ENCODE measurements at regions not wholly inside any gene's neighbourhood (a gene's known extent, or its start where the extent isn't known, plus 50 kb on each side); places are given as distances from the start of the nearest gene placed in this dataset.
A peak's percentile ranks its signal among the peaks of the same experiment; 100 is the strongest.

DNA sequence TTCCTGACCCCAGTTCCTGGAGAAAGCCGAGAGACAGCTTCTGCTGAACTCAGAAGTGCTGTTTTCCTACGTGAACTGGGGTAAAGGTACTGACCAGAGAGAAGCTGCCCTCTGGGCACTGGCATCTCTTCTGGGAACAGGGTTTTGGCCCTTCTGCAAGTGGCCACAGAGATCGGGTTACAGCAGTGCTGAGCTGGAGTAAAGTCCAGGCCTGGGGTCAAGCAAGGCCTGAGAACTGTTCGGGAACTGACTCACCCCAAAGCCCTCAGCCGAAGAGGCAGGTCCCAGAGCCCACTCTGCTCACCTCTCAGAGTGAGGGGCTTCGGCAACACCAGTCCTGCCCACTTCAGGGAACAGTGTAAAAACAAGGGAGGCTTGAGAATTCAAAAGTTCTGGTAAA, 177.2 kb upstream of the RUNX1 start:
- Histone ChIP-seq H3F3A (ENCODE audit: control insufficient read depth, insufficient read depth) (peaks cover 34% of the 10 kb centered on the region), H3K27ac (ENCODE audit: low read depth, low read length) (peak overlapping the region; percentile 98), H3K9me3 (ENCODE audit: control insufficient read depth, insufficient read depth, low read length) (no peaks in the 10 kb centered on the region), H3K79me2 (ENCODE audit: control insufficient read depth, low read length) (no peaks in the 10 kb centered on the region), H3K27me3 (ENCODE audit: control insufficient read depth, low read length) (no peaks in the 10 kb centered on the region), H3K4me2 (ENCODE audit: low read length) (peak overlapping the region; percentile 94), H3K36me3 (ENCODE audit: control insufficient read depth, low read length) (no peaks in the 10 kb centered on the region), H3K4me1 (ENCODE audit: control insufficient read depth, low read length) (peaks cover 82% of the 10 kb centered on the region), H3K9me2 (replicated peaks; ENCODE audit: control insufficient read depth, low read length) (no peaks in the 10 kb centered on the region), H4K20me1 (ENCODE audit: control insufficient read depth, insufficient read depth, low read depth, low read length) (no peaks in the 10 kb centered on the region), H3K4me3 (ENCODE audit: low read length) (peak overlapping the region; percentile 75)
- TF ChIP-seq EZH2phosphoT487 (IDR thresholded peaks at IDR 0.05; ENCODE audit: borderline replicate concordance, low read length), result no peak
- TF ChIP-seq, protein P1, sequence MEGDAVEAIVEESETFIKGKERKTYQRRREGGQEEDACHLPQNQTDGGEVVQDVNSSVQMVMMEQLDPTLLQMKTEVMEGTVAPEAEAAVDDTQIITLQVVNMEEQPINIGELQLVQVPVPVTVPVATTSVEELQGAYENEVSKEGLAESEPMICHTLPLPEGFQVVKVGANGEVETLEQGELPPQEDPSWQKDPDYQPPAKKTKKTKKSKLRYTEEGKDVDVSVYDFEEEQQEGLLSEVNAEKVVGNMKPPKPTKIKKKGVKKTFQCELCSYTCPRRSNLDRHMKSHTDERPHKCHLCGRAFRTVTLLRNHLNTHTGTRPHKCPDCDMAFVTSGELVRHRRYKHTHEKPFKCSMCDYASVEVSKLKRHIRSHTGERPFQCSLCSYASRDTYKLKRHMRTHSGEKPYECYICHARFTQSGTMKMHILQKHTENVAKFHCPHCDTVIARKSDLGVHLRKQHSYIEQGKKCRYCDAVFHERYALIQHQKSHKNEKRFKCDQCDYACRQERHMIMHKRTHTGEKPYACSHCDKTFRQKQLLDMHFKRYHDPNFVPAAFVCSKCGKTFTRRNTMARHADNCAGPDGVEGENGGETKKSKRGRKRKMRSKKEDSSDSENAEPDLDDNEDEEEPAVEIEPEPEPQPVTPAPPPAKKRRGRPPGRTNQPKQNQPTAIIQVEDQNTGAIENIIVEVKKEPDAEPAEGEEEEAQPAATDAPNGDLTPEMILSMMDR (IDR thresholded peaks at IDR 0.05; ENCODE audit: low read depth, low read length, poor library complexity, severe bottlenecking), result no peak

DNA sequence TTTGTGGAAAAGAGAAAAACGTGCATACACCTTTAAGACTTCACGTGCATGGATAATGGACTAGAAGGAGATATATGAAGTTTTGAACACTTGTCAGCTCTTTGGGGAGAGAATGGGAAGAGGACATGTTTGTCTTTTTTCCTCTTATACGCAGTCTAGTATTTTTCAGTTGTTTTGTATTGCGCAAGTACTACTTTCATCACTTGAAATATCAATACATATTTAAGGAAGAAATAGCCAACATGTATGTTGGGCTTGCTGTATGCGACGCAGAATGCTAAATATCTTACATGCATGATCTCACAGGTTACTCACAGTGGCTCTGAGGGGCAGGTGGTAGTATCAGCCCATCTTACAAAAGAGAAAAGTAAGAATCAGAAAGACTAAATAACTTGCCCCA, 176.5 kb upstream of the RUNX1 start:
- no peaks in the 10 kb centered on the region for H3K9me3 ChIP-seq (ENCODE audit: control insufficient read depth, insufficient read depth, low read length)
- TF ChIP-seq, protein P1 (IDR thresholded peaks at IDR 0.05; ENCODE audit: low read depth, low read length, poor library complexity, severe bottlenecking), result no peak
- TF ChIP-seq EZH2phosphoT487 (IDR thresholded peaks at IDR 0.05; ENCODE audit: borderline replicate concordance, low read length), result no peak
- peak overlapping the region; percentile 94; the same call in 1 of the 2 replicates for H3K4me2 ChIP-seq (ENCODE audit: low read length)
- H3K27me3 ChIP-seq (ENCODE audit: control insufficient read depth, low read length), result no peaks in the 10 kb centered on the region
- no peak overlapping the region for H3K4me3 ChIP-seq (ENCODE audit: low read length)
- peaks cover 28% of the 10 kb centered on the region for H3F3A ChIP-seq (ENCODE audit: control insufficient read depth, insufficient read depth)
- H3K4me1 ChIP-seq (ENCODE audit: control insufficient read depth, low read length), result peaks cover 76% of the 10 kb centered on the region
- H3K9me2 ChIP-seq (replicated peaks; ENCODE audit: control insufficient read depth, low read length), result no peaks in the 10 kb centered on the region
- H3K27ac ChIP-seq (ENCODE audit: low read depth, low read length), result no peak overlapping the region
- no peaks in the 10 kb centered on the region for H4K20me1 ChIP-seq (ENCODE audit: control insufficient read depth, insufficient read depth, low read depth, low read length)
- H3K36me3 ChIP-seq (ENCODE audit: control insufficient read depth, low read length), result no peaks in the 10 kb centered on the region
- no peaks in the 10 kb centered on the region for H3K79me2 ChIP-seq (ENCODE audit: control insufficient read depth, low read length)

DNA sequence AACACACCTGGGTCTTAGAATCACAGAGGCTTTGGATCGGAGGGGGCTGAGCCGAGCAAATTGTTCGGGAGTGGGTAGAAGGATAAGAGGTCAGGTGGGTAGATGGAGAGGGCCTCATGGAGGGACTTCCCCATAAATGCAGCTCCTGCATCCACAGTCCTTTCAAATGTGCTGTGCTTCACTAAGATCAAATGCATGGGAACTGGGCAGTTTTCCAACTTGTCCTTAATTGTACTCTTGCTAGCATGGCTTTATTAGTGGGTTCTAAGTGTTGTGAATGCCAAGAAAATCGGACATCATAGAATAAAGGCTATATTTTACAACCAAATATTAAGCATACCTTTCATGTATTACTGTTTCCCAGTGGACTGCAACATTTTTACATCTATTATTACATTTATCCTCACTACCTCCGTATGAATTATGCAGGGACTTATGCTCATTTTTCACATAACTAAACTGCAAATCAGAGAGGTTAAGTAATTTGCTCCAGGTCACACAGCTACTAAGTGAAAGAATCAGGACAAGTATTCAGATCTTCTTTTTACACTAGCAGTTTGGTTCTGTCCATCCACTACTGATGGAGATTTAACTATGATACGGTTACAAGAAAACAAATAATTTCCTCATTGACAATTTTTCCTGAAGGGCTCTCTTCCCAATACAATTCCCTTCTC, 174.5 kb upstream of the RUNX1 start:
- Histone ChIP-seq H3K36me3 (ENCODE audit: control insufficient read depth, low read length) (no peaks in the 10 kb centered on the region), H3K27ac (ENCODE audit: low read depth, low read length) (no peak overlapping the region), H3K4me2 (ENCODE audit: low read length) (no peak overlapping the region; the same call in 1 of the 2 replicates), H4K20me1 (ENCODE audit: control insufficient read depth, insufficient read depth, low read depth, low read length) (no peaks in the 10 kb centered on the region), H3K27me3 (ENCODE audit: control insufficient read depth, low read length) (no peaks in the 10 kb centered on the region), H3K9me3 (ENCODE audit: control insufficient read depth, insufficient read depth, low read length) (no peaks in the 10 kb centered on the region), H3K4me3 (ENCODE audit: low read length) (no peak overlapping the region), H3K9me2 (replicated peaks; ENCODE audit: control insufficient read depth, low read length) (no peaks in the 10 kb centered on the region), H3K4me1 (ENCODE audit: control insufficient read depth, low read length) (peaks cover 56% of the 10 kb centered on the region), H3F3A (ENCODE audit: control insufficient read depth, insufficient read depth) (peaks cover 24% of the 10 kb centered on the region), H3K79me2 (ENCODE audit: control insufficient read depth, low read length) (no peaks in the 10 kb centered on the region)
- no peak for TF ChIP-seq EZH2phosphoT487 (IDR thresholded peaks at IDR 0.05; ENCODE audit: borderline replicate concordance, low read length)
- TF ChIP-seq, protein P1 (IDR thresholded peaks at IDR 0.05; ENCODE audit: low read depth, low read length, poor library complexity, severe bottlenecking), result no peak

Data from DOHH2 (cell line).